Activated CD4-positive, CD25-positive, alpha-beta regulatory T cell treated with anti-CD3 and anti-CD28 coated beads, Interleukin-2, amount 50 U/mL, for 24 hours (primary cell): ENCODE measurements at regions not wholly inside any gene's neighbourhood (a gene's known extent, or its start where the extent isn't known, plus 50 kb on each side); places are given as distances from the start of the nearest gene placed in this dataset.

Experiments
- ATAC-seq, 2 donors: fragments of 150-1000 bp; cut with Tn5 transposase; one replicate each; pipeline ENCODE4 v1.10.0; 2021; ENCODE audit warnings: mild to moderate bottlenecking in 1 of 2, moderate library complexity in 1 of 2

GRCh38 chr3:160170409-160171370, 54.5 kb upstream of the C3orf80 start:
- ATAC-seq: no peak

- ATAC-seq: no peak
Measured at GRCh38 chr3:160171813-160172212, 53.4 kb upstream of the C3orf80 start.

- ATAC-seq: no peak
Measured at GRCh38 chr3:160174621-160175020, 50.6 kb upstream of the C3orf80 start.
